ENCODE measurements at regions not wholly inside any gene's neighbourhood (a gene's known extent, or its start where the extent isn't known, plus 50 kb on each side); places are given as distances from the start of the nearest gene placed in this dataset.

GRCh38 chr7:96921771-96922170, 83.6 kb upstream of the DLX6 start:
- no peak for TF ChIP-seq CTCF (conservative IDR thresholded peaks at IDR 0.05)
- TF ChIP-seq ZFX (IDR thresholded peaks at IDR 0.05), result no peak

All from C4-2B (cell line).